ENCODE measurements at regions not wholly inside any gene's neighbourhood (a gene's known extent, or its start where the extent isn't known, plus 50 kb on each side); places are given as distances from the start of the nearest gene placed in this dataset.
A peak's percentile ranks its signal among the peaks of the same experiment; 100 is the strongest.

- TF ChIP-seq CHD7 (IDR thresholded peaks at IDR 0.05; ENCODE audit: insufficient replicate concordance, low read length) (no peak), KDM4A (IDR thresholded peaks at IDR 0.05; ENCODE audit: low read depth, low read length, severe bottlenecking) (no peak), SIRT6 (IDR thresholded peaks at IDR 0.05; ENCODE audit: low read length) (no peak), CTCF (IDR thresholded peaks at IDR 0.05; ENCODE audit: control extremely low read depth in 1 of 3, insufficient read depth in 1 of 3, low read depth in 1 of 3, low read length in 3 of 3) (peak; percentile 44 to 55 (median 54)), POU5F1 (IDR thresholded peaks at IDR 0.05; ENCODE audit: low read depth, low read length) (no peak), NRF1 (IDR thresholded peaks at IDR 0.05; ENCODE audit: low read depth, low read length) (no peak), USF2 (IDR thresholded peaks at IDR 0.05; ENCODE audit: low read length) (no peak), SP2 (IDR thresholded peaks at IDR 0.05; ENCODE audit: low read length) (no peak), HDAC6 (IDR thresholded peaks at IDR 0.05; ENCODE audit: low read depth, low read length) (no peak)
Observed at GRCh38 chr3:157594413-157594812, 91.2 kb upstream of the VEPH1 start (continued).
